ENCODE measurements at regions not wholly inside any gene's neighbourhood (a gene's known extent, or its start where the extent isn't known, plus 50 kb on each side); places are given as distances from the start of the nearest gene placed in this dataset.

DNA sequence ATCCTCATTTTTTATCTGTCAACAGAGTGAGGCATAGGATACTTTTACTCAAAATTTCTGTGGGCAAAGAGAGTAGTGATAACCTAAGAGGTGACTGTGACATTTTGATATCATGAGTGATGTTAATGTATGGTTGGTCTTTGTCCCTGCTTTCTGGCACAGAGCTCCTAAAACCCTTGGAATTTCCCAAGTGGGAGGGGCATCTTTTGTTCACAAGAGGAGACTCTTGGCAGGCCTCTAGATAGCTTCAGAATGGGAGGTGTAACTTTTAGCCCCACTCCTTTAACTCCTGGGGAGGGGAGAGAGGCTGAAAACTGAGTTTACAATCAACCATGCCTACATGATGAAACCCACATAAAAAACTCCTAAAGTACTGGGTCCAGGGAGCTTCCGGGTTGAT, 527.8 kb downstream of the RFPL4B start:
- Histone ChIP-seq H3K36me3 (ENCODE audit: insufficient read depth) (no peaks in the 10 kb centered on the region), H3K27me3 (ENCODE audit: insufficient read depth) (no peaks in the 10 kb centered on the region), H3K9me2 (ENCODE audit: insufficient read depth) (no peaks in the 10 kb centered on the region), H3K4me1 (ENCODE audit: insufficient read depth) (no peaks in the 10 kb centered on the region), H3F3A (replicated peaks; ENCODE audit: low read depth) (no peaks in the 10 kb centered on the region), H2AFZ (no peak overlapping the region), H3K4me3 (no peak overlapping the region), H4K20me1 (replicated peaks; ENCODE audit: insufficient read depth) (no peaks in the 10 kb centered on the region), H3K4me2 (no peak overlapping the region), H3K79me2 (replicated peaks; ENCODE audit: insufficient read depth) (no peaks in the 10 kb centered on the region), H3K27ac (ENCODE audit: low read depth) (no peak overlapping the region)
- H3K9me3 Mint-ChIP-seq, result peaks cover 10% of the 10 kb centered on the region; the same call in 2 of the 3 replicates
- no peak for ATAC-seq
- no peak overlapping the region for H3K27ac Mint-ChIP-seq
- peaks cover 3% of the 10 kb centered on the region; the same call in 1 of the 3 replicates for H3K4me1 Mint-ChIP-seq
- H3K4me3 Mint-ChIP-seq, result no peak overlapping the region
- H3K36me3 Mint-ChIP-seq (ENCODE audit: low read depth), result peaks cover 8% of the 10 kb centered on the region; the same call in 1 of the 3 replicates
- H3K27me3 Mint-ChIP-seq (ENCODE audit: insufficient read depth, low read depth, poor library complexity), result no peaks in the 10 kb centered on the region
- no peak for TF ChIP-seq EZH2phosphoT487 (IDR thresholded peaks at IDR 0.05; ENCODE audit: unreplicated experiment)
- TF ChIP-seq ZNF114 (CRISPR knock-in tag; IDR thresholded peaks at IDR 0.05), result no peak
- TF ChIP-seq STAT1 (IDR thresholded peaks at IDR 0.05; ENCODE audit: unreplicated experiment), result no peak
- TF ChIP-seq, protein P1, sequence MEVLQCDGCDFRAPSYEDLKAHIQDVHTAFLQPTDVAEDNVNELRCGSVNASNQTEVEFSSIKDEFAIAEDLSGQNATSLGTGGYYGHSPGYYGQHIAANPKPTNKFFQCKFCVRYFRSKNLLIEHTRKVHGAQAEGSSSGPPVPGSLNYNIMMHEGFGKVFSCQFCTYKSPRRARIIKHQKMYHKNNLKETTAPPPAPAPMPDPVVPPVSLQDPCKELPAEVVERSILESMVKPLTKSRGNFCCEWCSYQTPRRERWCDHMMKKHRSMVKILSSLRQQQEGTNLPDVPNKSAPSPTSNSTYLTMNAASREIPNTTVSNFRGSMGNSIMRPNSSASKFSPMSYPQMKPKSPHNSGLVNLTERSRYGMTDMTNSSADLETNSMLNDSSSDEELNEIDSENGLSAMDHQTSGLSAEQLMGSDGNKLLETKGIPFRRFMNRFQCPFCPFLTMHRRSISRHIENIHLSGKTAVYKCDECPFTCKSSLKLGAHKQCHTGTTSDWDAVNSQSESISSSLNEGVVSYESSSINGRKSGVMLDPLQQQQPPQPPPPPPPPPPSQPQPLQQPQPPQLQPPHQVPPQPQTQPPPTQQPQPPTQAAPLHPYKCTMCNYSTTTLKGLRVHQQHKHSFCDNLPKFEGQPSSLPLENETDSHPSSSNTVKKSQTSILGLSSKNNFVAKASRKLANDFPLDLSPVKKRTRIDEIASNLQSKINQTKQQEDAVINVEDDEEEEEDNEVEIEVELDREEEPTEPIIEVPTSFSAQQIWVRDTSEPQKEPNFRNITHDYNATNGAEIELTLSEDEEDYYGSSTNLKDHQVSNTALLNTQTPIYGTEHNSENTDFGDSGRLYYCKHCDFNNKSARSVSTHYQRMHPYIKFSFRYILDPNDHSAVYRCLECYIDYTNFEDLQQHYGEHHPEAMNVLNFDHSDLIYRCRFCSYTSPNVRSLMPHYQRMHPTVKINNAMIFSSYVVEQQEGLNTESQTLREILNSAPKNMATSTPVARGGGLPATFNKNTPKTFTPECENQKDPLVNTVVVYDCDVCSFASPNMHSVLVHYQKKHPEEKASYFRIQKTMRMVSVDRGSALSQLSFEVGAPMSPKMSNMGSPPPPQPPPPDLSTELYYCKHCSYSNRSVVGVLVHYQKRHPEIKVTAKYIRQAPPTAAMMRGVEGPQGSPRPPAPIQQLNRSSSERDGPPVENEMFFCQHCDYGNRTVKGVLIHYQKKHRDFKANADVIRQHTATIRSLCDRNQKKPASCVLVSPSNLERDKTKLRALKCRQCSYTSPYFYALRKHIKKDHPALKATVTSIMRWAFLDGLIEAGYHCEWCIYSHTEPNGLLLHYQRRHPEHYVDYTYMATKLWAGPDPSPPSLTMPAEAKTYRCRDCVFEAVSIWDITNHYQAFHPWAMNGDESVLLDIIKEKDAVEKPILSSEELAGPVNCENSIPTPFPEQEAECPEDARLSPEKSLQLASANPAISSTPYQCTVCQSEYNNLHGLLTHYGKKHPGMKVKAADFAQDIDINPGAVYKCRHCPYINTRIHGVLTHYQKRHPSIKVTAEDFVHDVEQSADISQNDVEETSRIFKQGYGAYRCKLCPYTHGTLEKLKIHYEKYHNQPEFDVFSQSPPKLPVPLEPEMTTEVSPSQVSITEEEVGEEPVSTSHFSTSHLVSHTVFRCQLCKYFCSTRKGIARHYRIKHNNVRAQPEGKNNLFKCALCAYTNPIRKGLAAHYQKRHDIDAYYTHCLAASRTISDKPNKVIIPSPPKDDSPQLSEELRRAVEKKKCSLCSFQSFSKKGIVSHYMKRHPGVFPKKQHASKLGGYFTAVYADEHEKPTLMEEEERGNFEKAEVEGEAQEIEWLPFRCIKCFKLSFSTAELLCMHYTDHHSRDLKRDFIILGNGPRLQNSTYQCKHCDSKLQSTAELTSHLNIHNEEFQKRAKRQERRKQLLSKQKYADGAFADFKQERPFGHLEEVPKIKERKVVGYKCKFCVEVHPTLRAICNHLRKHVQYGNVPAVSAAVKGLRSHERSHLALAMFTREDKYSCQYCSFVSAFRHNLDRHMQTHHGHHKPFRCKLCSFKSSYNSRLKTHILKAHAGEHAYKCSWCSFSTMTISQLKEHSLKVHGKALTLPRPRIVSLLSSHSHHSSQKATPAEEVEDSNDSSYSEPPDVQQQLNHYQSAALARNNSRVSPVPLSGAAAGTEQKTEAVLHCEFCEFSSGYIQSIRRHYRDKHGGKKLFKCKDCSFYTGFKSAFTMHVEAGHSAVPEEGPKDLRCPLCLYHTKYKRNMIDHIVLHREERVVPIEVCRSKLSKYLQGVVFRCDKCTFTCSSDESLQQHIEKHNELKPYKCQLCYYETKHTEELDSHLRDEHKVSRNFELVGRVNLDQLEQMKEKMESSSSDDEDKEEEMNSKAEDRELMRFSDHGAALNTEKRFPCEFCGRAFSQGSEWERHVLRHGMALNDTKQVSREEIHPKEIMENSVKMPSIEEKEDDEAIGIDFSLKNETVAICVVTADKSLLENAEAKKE (CRISPR knock-in tag; IDR thresholded peaks at IDR 0.05), result no peak
- TF ChIP-seq, protein P2, sequence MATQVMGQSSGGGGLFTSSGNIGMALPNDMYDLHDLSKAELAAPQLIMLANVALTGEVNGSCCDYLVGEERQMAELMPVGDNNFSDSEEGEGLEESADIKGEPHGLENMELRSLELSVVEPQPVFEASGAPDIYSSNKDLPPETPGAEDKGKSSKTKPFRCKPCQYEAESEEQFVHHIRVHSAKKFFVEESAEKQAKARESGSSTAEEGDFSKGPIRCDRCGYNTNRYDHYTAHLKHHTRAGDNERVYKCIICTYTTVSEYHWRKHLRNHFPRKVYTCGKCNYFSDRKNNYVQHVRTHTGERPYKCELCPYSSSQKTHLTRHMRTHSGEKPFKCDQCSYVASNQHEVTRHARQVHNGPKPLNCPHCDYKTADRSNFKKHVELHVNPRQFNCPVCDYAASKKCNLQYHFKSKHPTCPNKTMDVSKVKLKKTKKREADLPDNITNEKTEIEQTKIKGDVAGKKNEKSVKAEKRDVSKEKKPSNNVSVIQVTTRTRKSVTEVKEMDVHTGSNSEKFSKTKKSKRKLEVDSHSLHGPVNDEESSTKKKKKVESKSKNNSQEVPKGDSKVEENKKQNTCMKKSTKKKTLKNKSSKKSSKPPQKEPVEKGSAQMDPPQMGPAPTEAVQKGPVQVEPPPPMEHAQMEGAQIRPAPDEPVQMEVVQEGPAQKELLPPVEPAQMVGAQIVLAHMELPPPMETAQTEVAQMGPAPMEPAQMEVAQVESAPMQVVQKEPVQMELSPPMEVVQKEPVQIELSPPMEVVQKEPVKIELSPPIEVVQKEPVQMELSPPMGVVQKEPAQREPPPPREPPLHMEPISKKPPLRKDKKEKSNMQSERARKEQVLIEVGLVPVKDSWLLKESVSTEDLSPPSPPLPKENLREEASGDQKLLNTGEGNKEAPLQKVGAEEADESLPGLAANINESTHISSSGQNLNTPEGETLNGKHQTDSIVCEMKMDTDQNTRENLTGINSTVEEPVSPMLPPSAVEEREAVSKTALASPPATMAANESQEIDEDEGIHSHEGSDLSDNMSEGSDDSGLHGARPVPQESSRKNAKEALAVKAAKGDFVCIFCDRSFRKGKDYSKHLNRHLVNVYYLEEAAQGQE (IDR thresholded peaks at IDR 0.05; ENCODE audit: unreplicated experiment), result no peak
- TF ChIP-seq, protein P3, sequence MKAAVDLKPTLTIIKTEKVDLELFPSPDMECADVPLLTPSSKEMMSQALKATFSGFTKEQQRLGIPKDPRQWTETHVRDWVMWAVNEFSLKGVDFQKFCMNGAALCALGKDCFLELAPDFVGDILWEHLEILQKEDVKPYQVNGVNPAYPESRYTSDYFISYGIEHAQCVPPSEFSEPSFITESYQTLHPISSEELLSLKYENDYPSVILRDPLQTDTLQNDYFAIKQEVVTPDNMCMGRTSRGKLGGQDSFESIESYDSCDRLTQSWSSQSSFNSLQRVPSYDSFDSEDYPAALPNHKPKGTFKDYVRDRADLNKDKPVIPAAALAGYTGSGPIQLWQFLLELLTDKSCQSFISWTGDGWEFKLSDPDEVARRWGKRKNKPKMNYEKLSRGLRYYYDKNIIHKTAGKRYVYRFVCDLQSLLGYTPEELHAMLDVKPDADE (IDR thresholded peaks at IDR 0.05), result no peak
- no peak for TF ChIP-seq POLR2AphosphoS5 (IDR thresholded peaks at IDR 0.05; ENCODE audit: low read depth)
- no peak for TF ChIP-seq CREB1 (CRISPR knock-in tag; IDR thresholded peaks at IDR 0.05; ENCODE audit: low read depth)
- no peak for TF ChIP-seq EZH2 (IDR thresholded peaks at IDR 0.05; ENCODE audit: low read depth, unreplicated experiment)
- no peak for TF ChIP-seq JUNB (IDR thresholded peaks at IDR 0.05; ENCODE audit: unreplicated experiment)
- TF ChIP-seq, protein P4, sequence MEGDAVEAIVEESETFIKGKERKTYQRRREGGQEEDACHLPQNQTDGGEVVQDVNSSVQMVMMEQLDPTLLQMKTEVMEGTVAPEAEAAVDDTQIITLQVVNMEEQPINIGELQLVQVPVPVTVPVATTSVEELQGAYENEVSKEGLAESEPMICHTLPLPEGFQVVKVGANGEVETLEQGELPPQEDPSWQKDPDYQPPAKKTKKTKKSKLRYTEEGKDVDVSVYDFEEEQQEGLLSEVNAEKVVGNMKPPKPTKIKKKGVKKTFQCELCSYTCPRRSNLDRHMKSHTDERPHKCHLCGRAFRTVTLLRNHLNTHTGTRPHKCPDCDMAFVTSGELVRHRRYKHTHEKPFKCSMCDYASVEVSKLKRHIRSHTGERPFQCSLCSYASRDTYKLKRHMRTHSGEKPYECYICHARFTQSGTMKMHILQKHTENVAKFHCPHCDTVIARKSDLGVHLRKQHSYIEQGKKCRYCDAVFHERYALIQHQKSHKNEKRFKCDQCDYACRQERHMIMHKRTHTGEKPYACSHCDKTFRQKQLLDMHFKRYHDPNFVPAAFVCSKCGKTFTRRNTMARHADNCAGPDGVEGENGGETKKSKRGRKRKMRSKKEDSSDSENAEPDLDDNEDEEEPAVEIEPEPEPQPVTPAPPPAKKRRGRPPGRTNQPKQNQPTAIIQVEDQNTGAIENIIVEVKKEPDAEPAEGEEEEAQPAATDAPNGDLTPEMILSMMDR (conservative IDR thresholded peaks at IDR 0.05; ENCODE audit: low read depth in 2 of 2), result no peak
- no peak for TF ChIP-seq ZNF331 (CRISPR knock-in tag; IDR thresholded peaks at IDR 0.05; ENCODE audit: low read depth)
- TF ChIP-seq NANOG (IDR thresholded peaks at IDR 0.05; ENCODE audit: borderline replicate concordance), result no peak
- DNase-seq (ENCODE audit: low spot score), result peak; percentile 36
